Gastrocnemius medialis (tissue), 4 donors: ENCODE measurements at regions not wholly inside any gene's neighbourhood (a gene's known extent, or its start where the extent isn't known, plus 50 kb on each side); places are given as distances from the start of the nearest gene placed in this dataset.

Experiments used
- POLR2A ChIP-seq, 2 donors: fragments of 450-650 bp; IDR thresholded peaks; one replicate each; pipeline ENCODE4 v1.6.1; 2017; ENCODE audit warnings: antibody characterized with exemption in 2 of 2, mild to moderate bottlenecking in 2 of 2, moderate library complexity in 2 of 2
- TF ChIP-seq, protein P1 (sequence below), 5 experiments: fragments of 450-650 bp in 3 of 5; fragments of 200-600 bp in 2 of 5; sonication (generic) in 2 of 5; IDR thresholded peaks in 4 of 5; conservative IDR thresholded peaks in 1 of 5; 1 replicate in 4 of 5; 2 replicates in 1 of 5; pipeline ENCODE4 v1.5.1; 2016 to 2019; ENCODE audit warnings: antibody characterized with exemption in 5 of 5, mild to moderate bottlenecking in 3 of 5, moderate library complexity in 3 of 5

- TF ChIP-seq, protein P1, sequence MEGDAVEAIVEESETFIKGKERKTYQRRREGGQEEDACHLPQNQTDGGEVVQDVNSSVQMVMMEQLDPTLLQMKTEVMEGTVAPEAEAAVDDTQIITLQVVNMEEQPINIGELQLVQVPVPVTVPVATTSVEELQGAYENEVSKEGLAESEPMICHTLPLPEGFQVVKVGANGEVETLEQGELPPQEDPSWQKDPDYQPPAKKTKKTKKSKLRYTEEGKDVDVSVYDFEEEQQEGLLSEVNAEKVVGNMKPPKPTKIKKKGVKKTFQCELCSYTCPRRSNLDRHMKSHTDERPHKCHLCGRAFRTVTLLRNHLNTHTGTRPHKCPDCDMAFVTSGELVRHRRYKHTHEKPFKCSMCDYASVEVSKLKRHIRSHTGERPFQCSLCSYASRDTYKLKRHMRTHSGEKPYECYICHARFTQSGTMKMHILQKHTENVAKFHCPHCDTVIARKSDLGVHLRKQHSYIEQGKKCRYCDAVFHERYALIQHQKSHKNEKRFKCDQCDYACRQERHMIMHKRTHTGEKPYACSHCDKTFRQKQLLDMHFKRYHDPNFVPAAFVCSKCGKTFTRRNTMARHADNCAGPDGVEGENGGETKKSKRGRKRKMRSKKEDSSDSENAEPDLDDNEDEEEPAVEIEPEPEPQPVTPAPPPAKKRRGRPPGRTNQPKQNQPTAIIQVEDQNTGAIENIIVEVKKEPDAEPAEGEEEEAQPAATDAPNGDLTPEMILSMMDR (IDR thresholded peaks at IDR 0.05 in 4 of 5, conservative IDR thresholded peaks at IDR 0.05 in 1 of 5), result no peak
- no peak for TF ChIP-seq POLR2A (IDR thresholded peaks at IDR 0.05)
These were observed 221.2 kb downstream of the TMEM167A start for GRCh38 chr5:82855893-82856550.
